K562 (cell line): ENCODE measurements at regions not wholly inside any gene's neighbourhood (a gene's known extent, or its start where the extent isn't known, plus 50 kb on each side); places are given as distances from the start of the nearest gene placed in this dataset.

Experiments used
- ATAC-seq: fragments of 200-7000 bp; cut with Tn5 transposase; 3 replicates; pipeline ENCODE4 v1.9.1; 2020; ENCODE audit warnings: moderate library complexity
- BruUV-seq: library from RNA; stranded (reverse); fragments of 400-500 nt; replicated peaks from 2 replicates; lab custom pipeline; 2021; lab: Mats Ljungman, UMichigan
- CTCF ChIA-PET: fragments of 300-600 bp; formaldehyde crosslinking; extraction: SDS; loops from one replicate; lab custom pipeline; 2021; ENCODE audit warnings: low intra/inter-chr PET ratio; lab: Yijun Ruan, JAX
- POLR2A ChIA-PET: fragments of 300-600, 350-650 bp; sonication (Branson Sonifier 250); formaldehyde crosslinking; extraction: SDS; loops from one replicate; lab custom pipeline; 2021; ENCODE audit warnings: antibody characterized with exemption, inconsistent platforms; lab: Yijun Ruan, JAX
- DNase-seq, 4 experiments: peaks; one replicate each; pipeline versions ENCODE4 v3.0.0 to v3.0.0-alpha.2; 2011 to 2018; ENCODE audit warnings: low spot score in 3 of 4, mixed read lengths in 3 of 4; ENCODE audit errors: extremely low read depth in 1 of 4
- FAIRE-seq: peaks from 2 replicates; lab custom pipeline; 2011; peaks lifted over from hg19 to GRCh38; lab: Jason Lieb, UNC
- H2AFZ ChIP-seq: 2 replicates; pipeline ENCODE4 v1.6.0; 2011; ENCODE audit warnings: low read depth, low read length, control low read depth, inconsistent platforms
- H3K27ac ChIP-seq: fragments of 200-600 bp; 3 replicates; pipeline ENCODE4 v1.8.0; 2011; ENCODE audit warnings: low read depth, mild to moderate bottlenecking, control low read depth, inconsistent platforms, low read length, moderate library complexity, mixed read lengths; ENCODE audit errors: extremely low read depth
- H3K27me3 ChIP-seq, 2 experiments: fragments of 300-600 bp in 1 of 2; 2 replicates in 1 of 2; 3 replicates in 1 of 2; pipeline versions ENCODE4 v1.6.0 to v1.8.0; 2011; ENCODE audit warnings: inconsistent platforms in 2 of 2, low read length in 2 of 2, mild to moderate bottlenecking in 1 of 2, mixed read lengths in 1 of 2, moderate library complexity in 1 of 2; ENCODE audit not compliant: control insufficient read depth in 2 of 2, insufficient read depth in 2 of 2
- H3K36me3 ChIP-seq: fragments of 300-600 bp; 3 replicates; pipeline ENCODE4 v1.8.0; 2011; ENCODE audit warnings: mild to moderate bottlenecking, low read length, inconsistent platforms; ENCODE audit not compliant: control insufficient read depth, insufficient read depth
- H3K4me1 ChIP-seq, 2 experiments: fragments of 200-600 bp in 1 of 2; replicated peaks in 1 of 2; 2 replicates in 1 of 2; 3 replicates in 1 of 2; pipeline versions ENCODE4 v1.5.1 to v1.8.0; 2011; ENCODE audit warnings: inconsistent platforms in 2 of 2, low read length in 2 of 2, mild to moderate bottlenecking in 1 of 2, mixed read lengths in 1 of 2, moderate library complexity in 1 of 2; ENCODE audit not compliant: control insufficient read depth in 2 of 2, insufficient read depth in 2 of 2
- H3K4me2 ChIP-seq: 2 replicates; pipeline ENCODE4 v1.6.1; 2011; ENCODE audit warnings: low read length, control low read depth, inconsistent platforms, mixed read lengths; ENCODE audit not compliant: insufficient read depth
- H3K4me3 ChIP-seq: fragments of 200-600 bp; sonication (generic), shearing (Covaris generic); 2 replicates; pipeline ENCODE4 v1.5.1; 2016; ENCODE audit warnings: control low read depth, inconsistent platforms
- H3K79me2 ChIP-seq: fragments of 200-600 bp; 3 replicates; pipeline ENCODE4 v1.8.0; 2011; ENCODE audit warnings: low read length, inconsistent platforms; ENCODE audit not compliant: control insufficient read depth, insufficient read depth
- H3K9ac ChIP-seq, 2 experiments: 2 replicates each; pipeline versions ENCODE4 v1.6.0 to v1.6.1; 2011; ENCODE audit warnings: low read depth in 2 of 2, low read length in 2 of 2, control low read depth in 1 of 2, inconsistent platforms in 1 of 2, mild to moderate bottlenecking in 1 of 2, mixed read lengths in 1 of 2; ENCODE audit not compliant: insufficient read depth in 1 of 2
- H3K9me1 ChIP-seq: one replicate; pipeline ENCODE4 v1.6.0; 2011; ENCODE audit warnings: inconsistent platforms, mild to moderate bottlenecking, low read length, moderate library complexity; ENCODE audit not compliant: control insufficient read depth, insufficient read depth
- H3K9me3 ChIP-seq: replicated peaks from 2 replicates; pipeline ENCODE4 v1.5.1; 2011; ENCODE audit warnings: low read depth, low read length, inconsistent platforms; ENCODE audit not compliant: control insufficient read depth, insufficient read depth
- H4K20me1 ChIP-seq: replicated peaks from 2 replicates; pipeline ENCODE4 v1.6.1; 2011; ENCODE audit warnings: low read length, inconsistent platforms, mixed read lengths; ENCODE audit not compliant: control insufficient read depth, insufficient read depth
- PCBP2 ChIP-seq: fragments of 200-400 bp; formaldehyde crosslinking; IDR thresholded peaks from 2 replicates; pipeline ENCODE4 v1.6.1; 2018; ENCODE audit warnings: low read length, low read depth, mild to moderate bottlenecking, moderate library complexity; ENCODE audit not compliant: poor library complexity, severe bottlenecking
- SETDB1 ChIP-seq: IDR thresholded peaks from one replicate; pipeline ENCODE4 v1.6.1; 2012; ENCODE audit warnings: low read length, control low read depth, inconsistent platforms
- WGBS: fragments of 100-300 bp; shearing (Covaris generic); methylation state at CpG from one replicate; pipeline ENCODE4 v1.1.6; 2016; ENCODE audit warnings: low coverage, mixed read lengths; ENCODE audit not compliant: insufficient coverage; ENCODE audit errors: missing lambda C conversion rate; 5-methylcytosine and 5-hydroxymethylcytosine counted together
- in situ Hi-C: fragments of 300-500 bp; cut with MboI; formaldehyde crosslinking; loops from 4 replicates; pipeline ENCODE4 v1.15.0; 2018; ENCODE audit warnings: inconsistent platforms, mixed read lengths
- intact Hi-C: fragments of 100-400 bp; cut with micrococcal nuclease; formaldehyde crosslinking; loops from 2 replicates; pipeline ENCODE4 v1.14.2; 2022
- TF ChIP-seq, protein P1 (sequence below): fragments of 250-450 bp; sonication (Bioruptor Pico); IDR thresholded peaks from 2 replicates; pipeline ENCODE4 v1.5.0; 2021; ENCODE audit warnings: mild to moderate bottlenecking, moderate library complexity
- TF ChIP-seq, protein P2 (sequence below): sonication (generic); formaldehyde crosslinking; IDR thresholded peaks from 2 replicates; pipeline ENCODE4 v1.8.0; 2022; ENCODE audit warnings: mild to moderate bottlenecking, missing genetic modification reagents
- TF ChIP-seq, protein P3 (sequence below): fragments of 450-650 bp; IDR thresholded peaks from 2 replicates; pipeline ENCODE4 v1.6.1; 2017; ENCODE audit warnings: antibody characterized with exemption, mild to moderate bottlenecking

DNA sequence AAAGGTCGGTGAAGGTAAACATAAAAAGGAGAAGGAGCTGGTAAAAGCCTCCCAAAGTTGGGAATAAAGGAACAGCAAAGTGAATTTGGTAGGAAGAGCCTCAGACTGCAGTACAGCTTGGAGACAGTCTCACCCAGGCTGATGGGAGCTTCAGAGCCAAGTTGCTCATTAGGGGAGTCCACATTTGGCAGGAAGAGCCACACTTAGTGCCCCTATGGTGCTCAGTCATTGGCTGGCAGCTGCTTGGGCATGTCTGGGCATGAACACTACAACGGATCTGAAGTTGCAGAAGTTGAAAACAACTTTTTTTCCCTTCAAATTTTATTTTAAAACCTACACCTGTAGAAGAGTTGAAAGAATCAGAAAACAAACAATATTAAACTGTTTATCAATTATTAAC lies 2497.3 kb downstream of the ARAP2 start:
- no peak overlapping the region for H3K9ac ChIP-seq
- H2AFZ ChIP-seq, result no peak overlapping the region
- no peaks in the 10 kb centered on the region for H3K79me2 ChIP-seq
- intact Hi-C loops, result no loop called here
- ChIA-PET CTCF (no interaction called here), POLR2A (no interaction called here)
- H3K27ac ChIP-seq, result no peak overlapping the region
- no peak overlapping the region for H3K4me3 ChIP-seq
- no peak overlapping the region for H3K4me2 ChIP-seq
- BruUV-seq, result no TSS peak
- no peak for DNase-seq
- no peak for ATAC-seq
- H3K9me3 ChIP-seq, result no peaks in the 10 kb centered on the region
- in situ Hi-C loops, result no loop called here
- no peaks in the 10 kb centered on the region; a peak in 1 of 5 replicates for H3K4me1 ChIP-seq
- 0% methylated on average over 2 of the region's 2 CpGs for WGBS
- no peaks in the 10 kb centered on the region for H3K27me3 ChIP-seq
- FAIRE-seq, result no peak
- no peaks in the 10 kb centered on the region for H3K36me3 ChIP-seq
- no peaks in the 10 kb centered on the region for H4K20me1 ChIP-seq
- H3K9me1 ChIP-seq, result no peaks in the 10 kb centered on the region
- TF ChIP-seq SETDB1 (no peak), PCBP2 (no peak)
- TF ChIP-seq, protein P1, sequence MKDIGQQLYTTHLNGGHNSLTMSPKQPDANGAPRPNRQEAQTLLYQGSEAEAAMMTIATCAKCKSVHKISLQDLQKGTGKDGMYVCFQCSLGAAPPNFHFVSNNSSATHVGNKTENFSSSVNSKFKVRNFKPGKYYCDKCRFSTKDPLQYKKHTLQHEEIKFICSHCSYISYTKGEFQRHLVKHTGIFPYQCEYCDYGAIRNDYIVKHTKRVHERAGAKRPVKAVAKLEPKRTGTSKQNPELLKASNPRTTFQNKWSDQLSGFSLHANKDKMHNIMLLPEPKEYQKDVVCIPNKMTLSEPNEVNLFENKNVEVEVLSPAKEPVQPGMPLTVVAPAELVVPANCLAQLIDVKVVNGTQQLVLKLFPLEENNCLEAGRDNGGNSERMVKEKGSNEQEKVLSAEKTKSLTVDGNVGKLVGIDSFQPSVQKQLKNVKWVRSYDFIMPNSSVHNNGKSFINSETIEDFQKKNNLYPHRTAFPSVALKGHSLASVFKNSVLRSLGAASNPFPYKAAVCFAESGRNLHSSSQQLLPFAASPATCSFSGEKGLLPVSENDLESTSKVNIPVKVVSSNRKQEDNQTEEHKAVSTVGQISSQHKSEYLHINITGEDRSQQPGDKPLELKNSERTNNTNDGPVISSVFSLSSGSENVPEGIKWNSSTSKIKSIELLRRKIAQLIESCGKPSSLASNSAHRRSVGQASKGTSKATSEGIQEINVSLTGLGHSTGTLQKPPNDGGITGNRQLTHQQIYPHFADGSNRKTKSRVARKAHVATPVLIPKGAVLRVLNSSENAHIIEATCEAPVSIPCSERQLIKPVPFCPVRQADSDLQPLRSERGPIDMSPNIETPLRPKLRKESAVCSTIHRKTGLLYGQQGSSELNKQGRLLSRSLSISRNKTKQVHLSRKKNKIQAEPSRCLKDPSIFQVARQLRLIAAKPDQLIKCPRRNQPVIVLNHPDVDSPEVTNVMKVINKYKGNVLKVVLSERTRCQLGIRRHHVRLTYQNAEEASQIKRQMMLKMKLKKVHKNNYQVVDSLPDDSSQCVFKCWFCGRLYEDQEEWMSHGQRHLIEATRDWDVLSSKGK (CRISPR knock-in tag), result no peak
- TF ChIP-seq, protein P2, sequence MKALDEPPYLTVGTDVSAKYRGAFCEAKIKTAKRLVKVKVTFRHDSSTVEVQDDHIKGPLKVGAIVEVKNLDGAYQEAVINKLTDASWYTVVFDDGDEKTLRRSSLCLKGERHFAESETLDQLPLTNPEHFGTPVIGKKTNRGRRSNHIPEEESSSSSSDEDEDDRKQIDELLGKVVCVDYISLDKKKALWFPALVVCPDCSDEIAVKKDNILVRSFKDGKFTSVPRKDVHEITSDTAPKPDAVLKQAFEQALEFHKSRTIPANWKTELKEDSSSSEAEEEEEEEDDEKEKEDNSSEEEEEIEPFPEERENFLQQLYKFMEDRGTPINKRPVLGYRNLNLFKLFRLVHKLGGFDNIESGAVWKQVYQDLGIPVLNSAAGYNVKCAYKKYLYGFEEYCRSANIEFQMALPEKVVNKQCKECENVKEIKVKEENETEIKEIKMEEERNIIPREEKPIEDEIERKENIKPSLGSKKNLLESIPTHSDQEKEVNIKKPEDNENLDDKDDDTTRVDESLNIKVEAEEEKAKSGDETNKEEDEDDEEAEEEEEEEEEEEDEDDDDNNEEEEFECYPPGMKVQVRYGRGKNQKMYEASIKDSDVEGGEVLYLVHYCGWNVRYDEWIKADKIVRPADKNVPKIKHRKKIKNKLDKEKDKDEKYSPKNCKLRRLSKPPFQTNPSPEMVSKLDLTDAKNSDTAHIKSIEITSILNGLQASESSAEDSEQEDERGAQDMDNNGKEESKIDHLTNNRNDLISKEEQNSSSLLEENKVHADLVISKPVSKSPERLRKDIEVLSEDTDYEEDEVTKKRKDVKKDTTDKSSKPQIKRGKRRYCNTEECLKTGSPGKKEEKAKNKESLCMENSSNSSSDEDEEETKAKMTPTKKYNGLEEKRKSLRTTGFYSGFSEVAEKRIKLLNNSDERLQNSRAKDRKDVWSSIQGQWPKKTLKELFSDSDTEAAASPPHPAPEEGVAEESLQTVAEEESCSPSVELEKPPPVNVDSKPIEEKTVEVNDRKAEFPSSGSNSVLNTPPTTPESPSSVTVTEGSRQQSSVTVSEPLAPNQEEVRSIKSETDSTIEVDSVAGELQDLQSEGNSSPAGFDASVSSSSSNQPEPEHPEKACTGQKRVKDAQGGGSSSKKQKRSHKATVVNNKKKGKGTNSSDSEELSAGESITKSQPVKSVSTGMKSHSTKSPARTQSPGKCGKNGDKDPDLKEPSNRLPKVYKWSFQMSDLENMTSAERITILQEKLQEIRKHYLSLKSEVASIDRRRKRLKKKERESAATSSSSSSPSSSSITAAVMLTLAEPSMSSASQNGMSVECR (CRISPR knock-in tag), result no peak
- TF ChIP-seq, protein P3, sequence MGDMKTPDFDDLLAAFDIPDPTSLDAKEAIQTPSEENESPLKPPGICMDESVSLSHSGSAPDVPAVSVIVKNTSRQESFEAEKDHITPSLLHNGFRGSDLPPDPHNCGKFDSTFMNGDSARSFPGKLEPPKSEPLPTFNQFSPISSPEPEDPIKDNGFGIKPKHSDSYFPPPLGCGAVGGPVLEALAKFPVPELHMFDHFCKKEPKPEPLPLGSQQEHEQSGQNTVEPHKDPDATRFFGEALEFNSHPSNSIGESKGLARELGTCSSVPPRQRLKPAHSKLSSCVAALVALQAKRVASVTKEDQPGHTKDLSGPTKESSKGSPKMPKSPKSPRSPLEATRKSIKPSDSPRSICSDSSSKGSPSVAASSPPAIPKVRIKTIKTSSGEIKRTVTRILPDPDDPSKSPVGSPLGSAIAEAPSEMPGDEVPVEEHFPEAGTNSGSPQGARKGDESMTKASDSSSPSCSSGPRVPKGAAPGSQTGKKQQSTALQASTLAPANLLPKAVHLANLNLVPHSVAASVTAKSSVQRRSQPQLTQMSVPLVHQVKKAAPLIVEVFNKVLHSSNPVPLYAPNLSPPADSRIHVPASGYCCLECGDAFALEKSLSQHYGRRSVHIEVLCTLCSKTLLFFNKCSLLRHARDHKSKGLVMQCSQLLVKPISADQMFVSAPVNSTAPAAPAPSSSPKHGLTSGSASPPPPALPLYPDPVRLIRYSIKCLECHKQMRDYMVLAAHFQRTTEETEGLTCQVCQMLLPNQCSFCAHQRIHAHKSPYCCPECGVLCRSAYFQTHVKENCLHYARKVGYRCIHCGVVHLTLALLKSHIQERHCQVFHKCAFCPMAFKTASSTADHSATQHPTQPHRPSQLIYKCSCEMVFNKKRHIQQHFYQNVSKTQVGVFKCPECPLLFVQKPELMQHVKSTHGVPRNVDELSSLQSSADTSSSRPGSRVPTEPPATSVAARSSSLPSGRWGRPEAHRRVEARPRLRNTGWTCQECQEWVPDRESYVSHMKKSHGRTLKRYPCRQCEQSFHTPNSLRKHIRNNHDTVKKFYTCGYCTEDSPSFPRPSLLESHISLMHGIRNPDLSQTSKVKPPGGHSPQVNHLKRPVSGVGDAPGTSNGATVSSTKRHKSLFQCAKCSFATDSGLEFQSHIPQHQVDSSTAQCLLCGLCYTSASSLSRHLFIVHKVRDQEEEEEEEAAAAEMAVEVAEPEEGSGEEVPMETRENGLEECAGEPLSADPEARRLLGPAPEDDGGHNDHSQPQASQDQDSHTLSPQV, result no peak
